Stomach (tissue), 4 donors: ENCODE measurements at regions not wholly inside any gene's neighbourhood (a gene's known extent, or its start where the extent isn't known, plus 50 kb on each side); places are given as distances from the start of the nearest gene placed in this dataset.

Experiments
- EP300 ChIP-seq: sonication (generic); formaldehyde crosslinking; IDR thresholded peaks from one replicate; pipeline ENCODE4 v1.6.1; 2017; ENCODE audit warnings: antibody characterized with exemption
- POLR2A ChIP-seq, 4 donors: fragments of 450-650 bp; IDR thresholded peaks; one replicate each; pipeline ENCODE4 v1.6.1; 2016; ENCODE audit warnings: antibody characterized with exemption in 4 of 4, control low read depth in 2 of 4, mild to moderate bottlenecking in 1 of 4, moderate library complexity in 1 of 4
- POLR2AphosphoS5 ChIP-seq, 3 donors: sonication (generic); formaldehyde crosslinking; IDR thresholded peaks; one replicate each; pipeline ENCODE4 v1.6.1; 2016; ENCODE audit warnings: antibody characterized with exemption in 3 of 3
- TF ChIP-seq, protein P1 (sequence below), 7 experiments: fragments of 450-650 bp in 4 of 7; fragments of 200-600 bp in 3 of 7; sonication (generic) in 3 of 7; IDR thresholded peaks; one replicate each; pipeline ENCODE4 v1.5.1; 2016 to 2019; ENCODE audit warnings: antibody characterized with exemption in 7 of 7, control low read depth in 2 of 7, mild to moderate bottlenecking in 1 of 7

DNA sequence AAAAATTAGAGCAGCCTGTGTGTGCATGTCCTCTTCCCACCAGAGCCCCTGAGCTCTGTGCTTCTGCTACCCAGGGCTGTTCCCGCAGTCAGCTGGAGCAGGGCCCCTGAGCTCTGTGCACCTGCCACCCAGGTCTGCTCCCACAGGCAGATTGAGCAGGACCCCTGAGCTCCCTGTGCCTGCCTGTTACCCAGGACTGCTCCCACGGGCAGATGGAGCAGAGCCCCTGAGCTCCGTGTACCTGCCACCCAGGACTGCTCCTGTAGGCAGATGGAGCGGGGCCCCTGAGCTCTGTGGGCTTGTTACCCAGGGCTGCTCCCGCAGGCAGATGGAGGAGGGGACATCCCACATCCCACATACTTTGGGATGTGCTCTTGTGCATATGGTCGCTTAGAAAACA lies 186.8 kb upstream of the SOX1 start:
- TF ChIP-seq, protein P1, sequence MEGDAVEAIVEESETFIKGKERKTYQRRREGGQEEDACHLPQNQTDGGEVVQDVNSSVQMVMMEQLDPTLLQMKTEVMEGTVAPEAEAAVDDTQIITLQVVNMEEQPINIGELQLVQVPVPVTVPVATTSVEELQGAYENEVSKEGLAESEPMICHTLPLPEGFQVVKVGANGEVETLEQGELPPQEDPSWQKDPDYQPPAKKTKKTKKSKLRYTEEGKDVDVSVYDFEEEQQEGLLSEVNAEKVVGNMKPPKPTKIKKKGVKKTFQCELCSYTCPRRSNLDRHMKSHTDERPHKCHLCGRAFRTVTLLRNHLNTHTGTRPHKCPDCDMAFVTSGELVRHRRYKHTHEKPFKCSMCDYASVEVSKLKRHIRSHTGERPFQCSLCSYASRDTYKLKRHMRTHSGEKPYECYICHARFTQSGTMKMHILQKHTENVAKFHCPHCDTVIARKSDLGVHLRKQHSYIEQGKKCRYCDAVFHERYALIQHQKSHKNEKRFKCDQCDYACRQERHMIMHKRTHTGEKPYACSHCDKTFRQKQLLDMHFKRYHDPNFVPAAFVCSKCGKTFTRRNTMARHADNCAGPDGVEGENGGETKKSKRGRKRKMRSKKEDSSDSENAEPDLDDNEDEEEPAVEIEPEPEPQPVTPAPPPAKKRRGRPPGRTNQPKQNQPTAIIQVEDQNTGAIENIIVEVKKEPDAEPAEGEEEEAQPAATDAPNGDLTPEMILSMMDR (IDR thresholded peaks at IDR 0.05) = no peak
- no peak for TF ChIP-seq POLR2AphosphoS5 (IDR thresholded peaks at IDR 0.05)
- no peak for TF ChIP-seq EP300
- TF ChIP-seq POLR2A (IDR thresholded peaks at IDR 0.05) = no peak
